ENCODE measurements at regions not wholly inside any gene's neighbourhood (a gene's known extent, or its start where the extent isn't known, plus 50 kb on each side); places are given as distances from the start of the nearest gene placed in this dataset.

DNA sequence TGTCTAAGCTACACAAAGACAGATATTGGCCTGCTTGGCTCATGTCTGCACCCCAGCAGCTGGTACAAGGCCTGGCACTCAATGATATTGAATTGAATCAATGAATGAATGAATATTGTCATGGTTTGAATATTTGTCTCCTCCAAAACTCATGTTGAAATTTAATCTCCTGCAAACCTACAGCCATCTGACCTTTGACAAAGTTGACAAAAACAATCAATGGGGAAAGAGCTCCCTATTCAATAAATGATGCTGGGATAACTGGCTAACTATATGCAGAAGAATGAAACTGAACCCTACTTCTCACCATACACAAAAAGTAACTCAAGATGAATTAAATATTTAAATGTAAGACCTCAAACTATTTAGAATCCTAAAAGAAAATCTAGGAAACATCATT, 144.7 kb downstream of the CYP26A1 start:
- TF ChIP-seq, protein P1, sequence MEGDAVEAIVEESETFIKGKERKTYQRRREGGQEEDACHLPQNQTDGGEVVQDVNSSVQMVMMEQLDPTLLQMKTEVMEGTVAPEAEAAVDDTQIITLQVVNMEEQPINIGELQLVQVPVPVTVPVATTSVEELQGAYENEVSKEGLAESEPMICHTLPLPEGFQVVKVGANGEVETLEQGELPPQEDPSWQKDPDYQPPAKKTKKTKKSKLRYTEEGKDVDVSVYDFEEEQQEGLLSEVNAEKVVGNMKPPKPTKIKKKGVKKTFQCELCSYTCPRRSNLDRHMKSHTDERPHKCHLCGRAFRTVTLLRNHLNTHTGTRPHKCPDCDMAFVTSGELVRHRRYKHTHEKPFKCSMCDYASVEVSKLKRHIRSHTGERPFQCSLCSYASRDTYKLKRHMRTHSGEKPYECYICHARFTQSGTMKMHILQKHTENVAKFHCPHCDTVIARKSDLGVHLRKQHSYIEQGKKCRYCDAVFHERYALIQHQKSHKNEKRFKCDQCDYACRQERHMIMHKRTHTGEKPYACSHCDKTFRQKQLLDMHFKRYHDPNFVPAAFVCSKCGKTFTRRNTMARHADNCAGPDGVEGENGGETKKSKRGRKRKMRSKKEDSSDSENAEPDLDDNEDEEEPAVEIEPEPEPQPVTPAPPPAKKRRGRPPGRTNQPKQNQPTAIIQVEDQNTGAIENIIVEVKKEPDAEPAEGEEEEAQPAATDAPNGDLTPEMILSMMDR (conservative IDR thresholded peaks at IDR 0.05; ENCODE audit: control insufficient read depth, insufficient read depth, low read depth, low read length) = no peak
- no peak for DNase-seq (ENCODE audit: low read depth)
- no peak overlapping the region for H3K4me3 ChIP-seq (ENCODE audit: control insufficient read depth, low read depth, low read length)

DNA sequence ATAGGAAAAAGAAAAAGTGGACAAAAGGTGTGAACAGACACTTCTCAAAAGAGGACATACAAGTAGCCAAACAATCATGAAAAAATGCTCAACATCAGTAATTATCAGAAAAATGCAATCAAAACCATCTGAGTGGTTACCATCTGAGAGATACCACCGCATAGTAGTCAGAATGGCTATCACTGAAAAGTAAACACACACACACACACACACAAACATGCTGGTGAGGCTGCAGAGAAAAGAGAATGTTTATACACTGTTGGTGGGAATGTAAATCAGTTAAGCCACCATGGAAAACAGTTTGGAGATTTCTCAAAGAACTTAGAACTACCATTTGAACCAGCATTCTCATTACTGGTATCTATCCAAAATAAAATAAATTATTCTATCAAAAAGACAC, 145.7 kb downstream of the CYP26A1 start:
- no peak for DNase-seq (ENCODE audit: low read depth)
- TF ChIP-seq, protein P1 (conservative IDR thresholded peaks at IDR 0.05; ENCODE audit: control insufficient read depth, insufficient read depth, low read depth, low read length) = no peak
- H3K4me3 ChIP-seq (ENCODE audit: control insufficient read depth, low read depth, low read length) = no peak overlapping the region

DNA sequence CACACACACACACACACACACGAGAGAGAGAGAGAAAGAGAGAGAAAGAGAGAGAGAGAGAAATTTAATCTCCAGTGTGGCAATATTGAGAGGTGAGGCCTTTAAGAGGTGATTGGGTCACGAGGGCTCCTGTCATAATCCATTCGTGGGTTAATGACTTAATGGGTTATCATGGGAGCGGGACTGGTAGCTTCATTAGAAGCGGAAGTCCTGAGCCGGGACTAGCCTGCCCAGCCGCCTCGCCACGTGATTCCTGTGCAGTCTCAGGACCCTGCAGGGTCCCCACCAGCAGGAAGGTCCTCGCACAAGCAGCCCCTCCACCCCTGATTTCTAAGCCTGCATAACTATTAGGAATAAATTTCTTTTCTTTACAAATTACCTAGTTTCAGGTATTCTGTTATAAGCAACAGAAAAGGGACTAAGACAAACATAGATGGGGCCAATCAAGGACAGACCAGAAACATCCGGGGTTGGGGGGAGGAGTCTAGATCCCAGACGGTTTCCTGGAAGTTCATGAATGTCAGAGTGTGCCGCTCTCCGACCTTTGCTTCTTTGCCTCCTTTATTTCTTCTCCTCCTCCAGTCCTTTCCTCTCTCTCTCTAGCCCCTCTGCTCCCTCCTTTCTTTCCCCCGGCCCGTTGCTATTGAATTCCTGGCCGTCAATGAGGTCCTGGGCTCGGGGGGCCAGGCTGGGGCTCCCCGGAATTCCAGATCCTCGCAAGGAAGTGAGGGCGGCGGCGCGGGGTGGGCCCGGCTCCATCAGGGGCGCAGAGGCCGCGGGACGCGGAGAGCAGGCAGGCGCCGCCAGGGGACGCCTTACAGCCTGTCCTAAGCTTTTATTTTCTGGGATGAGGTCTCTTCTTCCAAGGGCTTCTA, 146.8 kb downstream of the CYP26A1 start:
- no peak overlapping the region for H3K4me3 ChIP-seq (ENCODE audit: control insufficient read depth, low read depth, low read length)
- DNase-seq (ENCODE audit: low read depth) = no peak
- TF ChIP-seq, protein P1 (conservative IDR thresholded peaks at IDR 0.05; ENCODE audit: control insufficient read depth, insufficient read depth, low read depth, low read length) = no peak

DNA sequence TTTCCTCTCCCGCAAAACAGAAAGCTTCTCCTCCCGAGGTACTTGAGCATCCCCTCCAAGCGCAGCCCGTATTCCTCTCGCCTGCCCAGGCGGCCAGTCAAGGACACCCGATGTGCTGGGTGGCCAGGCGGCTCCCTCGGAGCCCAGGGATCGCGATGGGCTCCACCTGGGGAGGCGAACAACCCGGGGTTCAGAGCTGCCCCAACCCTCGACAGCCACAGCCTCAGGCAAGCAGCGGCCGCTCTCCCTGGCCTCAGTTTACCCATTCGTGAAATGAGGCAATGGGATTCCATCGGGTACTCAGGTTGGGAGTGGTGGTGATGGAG, 147.4 kb downstream of the CYP26A1 start:
- no peak overlapping the region for H3K4me3 ChIP-seq (ENCODE audit: control insufficient read depth, low read depth, low read length)
- DNase-seq (ENCODE audit: low read depth) = no peak
- TF ChIP-seq, protein P1 (conservative IDR thresholded peaks at IDR 0.05; ENCODE audit: control insufficient read depth, insufficient read depth, low read depth, low read length) = no peak

DNA sequence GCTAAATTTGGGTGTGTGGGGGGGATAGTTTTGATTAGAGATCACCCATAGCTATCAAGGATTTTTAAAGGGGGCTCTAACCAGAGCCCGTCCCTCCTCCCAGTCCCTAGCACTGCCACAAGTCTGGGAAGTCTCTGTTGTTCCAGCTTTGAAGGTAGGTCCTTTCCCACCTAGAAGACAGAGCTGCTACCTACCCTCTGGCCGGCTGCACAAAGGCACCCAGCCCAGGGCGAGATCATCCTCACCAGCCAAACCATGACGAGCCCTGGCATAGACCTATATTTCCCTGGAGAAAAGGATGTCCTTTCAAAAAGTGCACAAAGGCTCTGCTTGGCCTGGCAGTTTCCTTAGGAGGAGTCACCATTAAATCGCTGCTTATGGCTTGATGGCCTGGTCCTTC, 147.8 kb downstream of the CYP26A1 start:
- TF ChIP-seq, protein P1 (conservative IDR thresholded peaks at IDR 0.05; ENCODE audit: control insufficient read depth, insufficient read depth, low read depth, low read length) = no peak
- H3K4me3 ChIP-seq (ENCODE audit: control insufficient read depth, low read depth, low read length) = no peak overlapping the region
- no peak for DNase-seq (ENCODE audit: low read depth)

DNA sequence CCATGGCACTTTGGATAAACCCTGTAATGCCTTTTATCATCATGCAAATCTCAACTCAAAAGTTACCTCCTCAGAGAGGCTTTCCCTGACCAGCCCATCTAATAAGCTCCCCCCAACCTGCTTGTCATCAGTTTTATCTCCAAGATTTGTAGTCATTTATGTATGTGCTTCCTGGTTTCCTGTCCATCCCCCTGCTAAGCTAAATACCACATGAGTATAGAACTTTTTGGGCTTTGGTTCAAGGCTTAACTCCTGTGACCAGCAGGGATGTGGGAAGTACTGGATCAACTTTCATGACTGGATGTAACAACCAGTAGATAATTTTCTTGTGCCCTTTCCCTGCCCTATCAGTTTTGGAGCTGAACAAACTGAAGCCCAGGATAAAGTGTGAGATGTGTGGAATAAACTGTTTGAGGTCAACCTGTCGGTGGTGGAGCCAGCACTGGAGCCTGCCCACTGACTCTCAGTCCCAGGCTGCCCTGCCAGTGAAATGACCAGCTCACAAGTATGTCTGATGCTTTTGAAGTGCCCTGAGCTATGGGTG, 148.6 kb downstream of the CYP26A1 start:
- no peak for DNase-seq (ENCODE audit: low read depth)
- TF ChIP-seq, protein P1 (conservative IDR thresholded peaks at IDR 0.05; ENCODE audit: control insufficient read depth, insufficient read depth, low read depth, low read length) = no peak
- no peak overlapping the region for H3K4me3 ChIP-seq (ENCODE audit: control insufficient read depth, low read depth, low read length)
